ENCODE measurements at regions not wholly inside any gene's neighbourhood (a gene's known extent, or its start where the extent isn't known, plus 50 kb on each side); places are given as distances from the start of the nearest gene placed in this dataset.
"Not testable (repeated sequence)": the region's sequence is repeated elsewhere in the genome, so short reads cannot be mapped to it uniquely, and the experiment has no call there.

GRCh38 chr4:77525538-77525937, 80.1 kb upstream of the CXCL13 start:
- Histone ChIP-seq H3K27me3 (ENCODE audit: control insufficient read depth in 2 of 2, insufficient read depth in 2 of 2, low read length in 2 of 2) (no peaks in the 10 kb centered on the region), H2AFZ (ENCODE audit: low read depth, low read length) (no peak overlapping the region), H3K36me3 (ENCODE audit: control insufficient read depth in 2 of 2, extremely low read depth in 1 of 2, insufficient read depth in 2 of 2, low read length in 2 of 2) (no peaks in the 10 kb centered on the region), H3K79me2 (ENCODE audit: control insufficient read depth, insufficient read depth, low read length) (no peaks in the 10 kb centered on the region), H3K9ac (replicated peaks; ENCODE audit: extremely low read depth, insufficient read depth, low read length) (no peak overlapping the region), H3K4me3 (replicated peaks in 1 of 3; ENCODE audit: insufficient read depth in 1 of 3, low read depth in 1 of 3, low read length in 3 of 3) (no peak overlapping the region), H3K27ac (ENCODE audit: insufficient read depth, low read depth, low read length) (no peak overlapping the region), H3K4me1 (ENCODE audit: control insufficient read depth, extremely low read depth, insufficient read depth, low read length) (no peaks in the 10 kb centered on the region), H3K9me3 (replicated peaks; ENCODE audit: control insufficient read depth, insufficient read depth, low read length) (no peaks in the 10 kb centered on the region), H4K20me1 (replicated peaks; ENCODE audit: control insufficient read depth, extremely low read depth, insufficient read depth, low read length) (no peaks in the 10 kb centered on the region), H3K4me2 (ENCODE audit: insufficient read depth, low read length) (no peak overlapping the region), H3K9me1 (replicated peaks; ENCODE audit: control insufficient read depth, extremely low read depth, insufficient read depth, low read length) (no peaks in the 10 kb centered on the region)
- dilution Hi-C loops (cut with MboI; ENCODE audit: extremely low pct_ligation_motif_present, low sequenced_read_pairs), result no loop called here
- DNase-seq (ENCODE audit: low read depth, low spot score) (no peak), FAIRE-seq (no peak)
- CTCF ChIA-PET, result no interaction called here
- intact Hi-C loops (cut with micrococcal nuclease), result no loop called here
- BruUV-seq (replicated peaks), result no TSS peak
- POLR2A ChIA-PET, result no interaction called here
- TF ChIP-seq MAX (IDR thresholded peaks at IDR 0.05; ENCODE audit: insufficient read depth, insufficient read length) (no peak), POLR2A (IDR thresholded peaks at IDR 0.05; ENCODE audit: low read depth, low read length) (no peak), FOS (IDR thresholded peaks at IDR 0.05; ENCODE audit: borderline replicate concordance, insufficient read depth, low read length) (no peak), MYC (IDR thresholded peaks at IDR 0.05; ENCODE audit: low read depth, low read length) (no peak), EZH2 (IDR thresholded peaks at IDR 0.05; ENCODE audit: borderline replicate concordance, low read depth, low read length, severe bottlenecking) (no peak), POLR2AphosphoS5 (IDR thresholded peaks at IDR 0.05; ENCODE audit: insufficient read depth, low read depth, low read length) (no peak), GATA2 (IDR thresholded peaks at IDR 0.05; ENCODE audit: insufficient read depth, insufficient read length, low read depth, low read length) (no peak), JUN (IDR thresholded peaks at IDR 0.05; ENCODE audit: borderline replicate concordance, insufficient read depth, insufficient read length, low read depth) (no peak), CTCF (IDR thresholded peaks at IDR 0.05; ENCODE audit: extremely low read depth in 1 of 2, insufficient read depth in 1 of 2, low read depth in 1 of 2, low read length in 2 of 2) (no peak)

GRCh38 chr4:77527900-77528299, 77.7 kb upstream of the CXCL13 start:
- H3K27me3 ChIP-seq (ENCODE audit: control insufficient read depth in 2 of 2, insufficient read depth in 2 of 2, low read length in 2 of 2); H3K36me3 ChIP-seq (ENCODE audit: control insufficient read depth in 2 of 2, extremely low read depth in 1 of 2, insufficient read depth in 2 of 2, low read length in 2 of 2); H4K20me1 ChIP-seq (replicated peaks; ENCODE audit: control insufficient read depth, extremely low read depth, insufficient read depth, low read length); CTCF ChIA-PET; dilution Hi-C loops (cut with MboI; ENCODE audit: extremely low pct_ligation_motif_present, low sequenced_read_pairs); POLR2A ChIA-PET; H3K9ac ChIP-seq (replicated peaks; ENCODE audit: extremely low read depth, insufficient read depth, low read length); H3K9me3 ChIP-seq (replicated peaks; ENCODE audit: control insufficient read depth, insufficient read depth, low read length); H3K4me1 ChIP-seq (ENCODE audit: control insufficient read depth, extremely low read depth, insufficient read depth, low read length); DNase-seq (ENCODE audit: low read depth, low spot score); H3K27ac ChIP-seq (ENCODE audit: insufficient read depth, low read depth, low read length); intact Hi-C loops (cut with micrococcal nuclease); BruUV-seq (replicated peaks); H2AFZ ChIP-seq (ENCODE audit: low read depth, low read length); H3K4me3 ChIP-seq (replicated peaks in 1 of 3; ENCODE audit: insufficient read depth in 1 of 3, low read depth in 1 of 3, low read length in 3 of 3); H3K4me2 ChIP-seq (ENCODE audit: insufficient read depth, low read length); H3K79me2 ChIP-seq (ENCODE audit: control insufficient read depth, insufficient read depth, low read length); FAIRE-seq; H3K9me1 ChIP-seq (replicated peaks; ENCODE audit: control insufficient read depth, extremely low read depth, insufficient read depth, low read length): not testable (repeated sequence)

All from endothelial cell of umbilical vein (primary cell).